VCaP (cell line): ENCODE measurements at regions not wholly inside any gene's neighbourhood (a gene's known extent, or its start where the extent isn't known, plus 50 kb on each side); places are given as distances from the start of the nearest gene placed in this dataset.

ENCODE experiments used
- H3K27ac ChIP-seq: fragments of 450-650 bp; 2 replicates; pipeline ENCODE4 v1.5.1; 2017
- TF ChIP-seq, protein P1 (sequence below): fragments of 450-650 bp; conservative IDR thresholded peaks from 2 replicates; pipeline ENCODE4 v1.5.1; 2017; ENCODE audit warnings: mild to moderate bottlenecking, moderate library complexity

GRCh38 chr1:213375002-213375401 is 324.0 kb downstream of the RPS6KC1 start:
- TF ChIP-seq, protein P1, sequence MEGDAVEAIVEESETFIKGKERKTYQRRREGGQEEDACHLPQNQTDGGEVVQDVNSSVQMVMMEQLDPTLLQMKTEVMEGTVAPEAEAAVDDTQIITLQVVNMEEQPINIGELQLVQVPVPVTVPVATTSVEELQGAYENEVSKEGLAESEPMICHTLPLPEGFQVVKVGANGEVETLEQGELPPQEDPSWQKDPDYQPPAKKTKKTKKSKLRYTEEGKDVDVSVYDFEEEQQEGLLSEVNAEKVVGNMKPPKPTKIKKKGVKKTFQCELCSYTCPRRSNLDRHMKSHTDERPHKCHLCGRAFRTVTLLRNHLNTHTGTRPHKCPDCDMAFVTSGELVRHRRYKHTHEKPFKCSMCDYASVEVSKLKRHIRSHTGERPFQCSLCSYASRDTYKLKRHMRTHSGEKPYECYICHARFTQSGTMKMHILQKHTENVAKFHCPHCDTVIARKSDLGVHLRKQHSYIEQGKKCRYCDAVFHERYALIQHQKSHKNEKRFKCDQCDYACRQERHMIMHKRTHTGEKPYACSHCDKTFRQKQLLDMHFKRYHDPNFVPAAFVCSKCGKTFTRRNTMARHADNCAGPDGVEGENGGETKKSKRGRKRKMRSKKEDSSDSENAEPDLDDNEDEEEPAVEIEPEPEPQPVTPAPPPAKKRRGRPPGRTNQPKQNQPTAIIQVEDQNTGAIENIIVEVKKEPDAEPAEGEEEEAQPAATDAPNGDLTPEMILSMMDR: no peak
- no peak overlapping the region for H3K27ac ChIP-seq

- TF ChIP-seq, protein P1: no peak
- no peak overlapping the region for H3K27ac ChIP-seq
Observed at GRCh38 chr1:213376862-213377372, 325.9 kb downstream of the RPS6KC1 start.

- H3K27ac ChIP-seq: no peak overlapping the region
- TF ChIP-seq, protein P1: no peak
Observed at GRCh38 chr1:213380865-213381264, 329.8 kb downstream of the RPS6KC1 start.

DNA sequence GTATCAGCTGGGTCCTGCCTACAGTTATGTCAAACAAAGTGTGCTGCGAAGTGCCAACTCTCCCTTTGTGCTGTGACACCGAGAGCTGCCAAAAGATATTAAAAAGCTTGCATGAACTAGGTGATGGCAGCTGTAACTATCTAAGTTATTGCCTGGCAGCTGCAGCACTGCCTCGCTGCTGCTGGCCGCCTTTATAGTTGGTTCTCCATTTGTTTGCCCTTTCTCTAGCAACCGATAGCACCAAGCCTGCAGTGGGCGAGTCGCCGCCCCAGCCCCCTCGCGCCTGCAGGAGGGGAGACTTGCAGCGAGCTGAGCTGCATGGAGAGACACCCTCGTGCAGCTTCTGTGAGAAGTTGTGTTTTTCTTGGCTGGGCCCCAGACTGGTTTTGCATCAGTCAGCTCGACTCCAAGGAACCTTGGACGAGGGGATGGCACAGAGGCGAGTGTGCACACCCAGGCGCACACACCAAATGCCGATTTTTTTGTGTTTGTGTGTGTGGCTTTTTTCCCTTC is 330.6 kb downstream of the RPS6KC1 start:
- no peak overlapping the region for H3K27ac ChIP-seq
- TF ChIP-seq, protein P1: no peak

- no peak overlapping the region for H3K27ac ChIP-seq
- TF ChIP-seq, protein P1: no peak
Observed at GRCh38 chr1:213383465-213383864, 332.4 kb downstream of the RPS6KC1 start.

DNA sequence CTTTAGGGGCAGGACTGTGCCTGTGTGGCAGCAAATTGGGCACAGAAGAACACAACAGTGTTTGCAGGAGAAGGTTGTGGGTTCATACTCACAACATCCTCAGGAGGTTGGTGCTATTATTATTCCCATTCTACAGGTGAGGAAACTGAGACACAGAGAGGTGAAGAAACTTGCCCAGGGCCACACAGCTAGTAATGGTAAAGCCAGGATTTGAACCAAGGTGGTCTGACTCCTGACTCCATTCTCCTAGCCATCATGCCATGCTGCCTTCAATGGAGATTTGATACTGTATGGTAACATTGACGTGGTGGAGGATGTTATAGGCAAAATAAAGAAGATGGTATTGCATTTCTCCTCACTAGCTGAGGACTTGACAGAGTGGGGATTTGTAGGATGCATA is 334.2 kb downstream of the RPS6KC1 start:
- H3K27ac ChIP-seq: no peak overlapping the region
- TF ChIP-seq, protein P1: no peak

GRCh38 chr1:213385806-213386324 is 334.8 kb downstream of the RPS6KC1 start:
- no peak overlapping the region for H3K27ac ChIP-seq
- TF ChIP-seq, protein P1: no peak
